B cell (primary cell): ENCODE measurements at regions not wholly inside any gene's neighbourhood (a gene's known extent, or its start where the extent isn't known, plus 50 kb on each side); places are given as distances from the start of the nearest gene placed in this dataset.

Source experiments
- ATAC-seq: fragments of 200-7000 bp; cut with Tn5 transposase; one replicate; pipeline ENCODE4 v1.10.0; 2021; ENCODE audit warnings: low read depth, mild to moderate bottlenecking, moderate number of reproducible peaks, moderate library complexity
- CTCF ChIA-PET: fragments of 350-600 bp; sonication (Branson Sonifier 250); formaldehyde crosslinking; loops from one replicate; lab custom pipeline; 2021; ENCODE audit warnings: antibody characterized with exemption, inconsistent platforms; lab: Charles Lee
- POLR2A ChIA-PET: fragments of 350-600 bp; sonication (Branson Sonifier 250); formaldehyde crosslinking; loops from one replicate; lab custom pipeline; 2021; ENCODE audit warnings: antibody characterized with exemption; lab: Charles Lee
- DNase-seq: peaks from one replicate; pipeline ENCODE4 v3.0.0; 2013
- H2AFZ ChIP-seq: 2 replicates; pipeline ENCODE4 v1.6.1; 2012; ENCODE audit warnings: mild to moderate bottlenecking, low read depth, low read length; ENCODE audit not compliant: insufficient read depth, poor library complexity, severe bottlenecking
- H3K27ac ChIP-seq, 2 donors: 1 replicate in 1 of 2; 2 replicates in 1 of 2; pipeline ENCODE4 v1.5.1; 2012 to 2013; ENCODE audit warnings: low read length in 2 of 2, mild to moderate bottlenecking in 2 of 2, moderate library complexity in 1 of 2
- H3K27me3 ChIP-seq, 4 experiments: fragments of 200-600 bp in 1 of 4; sonication (generic) in 1 of 4; replicated peaks in 1 of 4; 1 replicate in 2 of 4; 2 replicates in 2 of 4; pipeline versions ENCODE4 v1.6.1 to v1.7.0; 2013 to 2016; ENCODE audit warnings: low read length in 3 of 4, mild to moderate bottlenecking in 2 of 4, mixed read lengths in 1 of 4, moderate library complexity in 1 of 4; ENCODE audit not compliant: insufficient read depth in 4 of 4, control insufficient read depth in 3 of 4; ENCODE audit errors: control extremely low read depth in 1 of 4
- H3K36me3 ChIP-seq, 2 experiments: replicated peaks in 1 of 2; 1 replicate in 1 of 2; 2 replicates in 1 of 2; pipeline versions ENCODE4 v1.6.1 to v1.7.1; 2013; ENCODE audit warnings: low read length in 1 of 2; ENCODE audit not compliant: insufficient read depth in 2 of 2, control insufficient read depth in 1 of 2; ENCODE audit errors: control extremely low read depth in 1 of 2, extremely low read depth in 1 of 2
- H3K4me1 ChIP-seq, 2 donors: fragments of 200-600 bp in 1 of 2; sonication (generic) in 1 of 2; 1 replicate in 1 of 2; 2 replicates in 1 of 2; pipeline versions ENCODE4 v1.5.1 to v1.6.1; 2013 to 2017; ENCODE audit warnings: low read length in 2 of 2; ENCODE audit not compliant: control insufficient read depth in 2 of 2, insufficient read depth in 2 of 2
- H3K4me2 ChIP-seq: replicated peaks from 2 replicates; pipeline ENCODE3; 2012; ENCODE audit warnings: mild to moderate bottlenecking, low read depth, low read length; ENCODE audit not compliant: poor library complexity, severe bottlenecking
- H3K4me3 ChIP-seq, 5 experiments: fragments of 200-600 bp in 1 of 5; sonication (generic) in 1 of 5; 1 replicate in 3 of 5; 2 replicates in 2 of 5; pipeline versions ENCODE4 v1.5.1 to v1.7.0; 2011 to 2016; ENCODE audit warnings: low read length in 4 of 5, mild to moderate bottlenecking in 4 of 5, low read depth in 2 of 5, control low read depth in 1 of 5, moderate library complexity in 1 of 5; ENCODE audit not compliant: insufficient read depth in 1 of 5; ENCODE audit errors: control extremely low read depth in 1 of 5, extremely low read depth in 1 of 5
- H3K79me2 ChIP-seq: fragments of 200-600 bp; sonication (generic); one replicate; pipeline ENCODE4 v1.6.0; 2016; ENCODE audit warnings: low read length; ENCODE audit not compliant: control insufficient read depth, insufficient read depth
- H3K9ac ChIP-seq: fragments of 200-600 bp; sonication (generic); 2 replicates; pipeline ENCODE4 v1.6.1; 2017; ENCODE audit warnings: mild to moderate bottlenecking, low read length, moderate library complexity
- H3K9me3 ChIP-seq, 3 donors: one replicate each; pipeline versions ENCODE4 v1.6.1 to v1.7.1; 2013; ENCODE audit warnings: low read length in 2 of 3; ENCODE audit not compliant: control insufficient read depth in 2 of 3, insufficient read depth in 1 of 3; ENCODE audit errors: control extremely low read depth in 1 of 3
- H4K20me1 ChIP-seq: 2 replicates; pipeline ENCODE4 v1.6.0; 2012; ENCODE audit warnings: mild to moderate bottlenecking, low read length; ENCODE audit not compliant: insufficient read depth, control insufficient read depth, poor library complexity, severe bottlenecking
- H3K27ac Mint-ChIP-seq: one replicate; pipeline ENCODE4 v1.8.0; 2021; ENCODE audit warnings: mixed read lengths
- H3K27me3 Mint-ChIP-seq: one replicate; pipeline ENCODE4 v1.8.0; 2021; ENCODE audit warnings: mixed read lengths
- H3K4me1 Mint-ChIP-seq: one replicate; pipeline ENCODE4 v1.8.0; 2021; ENCODE audit warnings: mixed read lengths
- H3K4me3 Mint-ChIP-seq: one replicate; pipeline ENCODE4 v1.8.0; 2021; ENCODE audit warnings: mixed read lengths
- H3K9me3 Mint-ChIP-seq: one replicate; pipeline ENCODE4 v1.8.0; 2022; ENCODE audit warnings: mixed read lengths; ENCODE audit not compliant: insufficient read depth
- CTCF ChIP-seq: fragments of 200-600 bp; IDR thresholded peaks from one replicate; pipeline ENCODE4 v1.8.0; 2022; ENCODE audit warnings: antibody characterized with exemption, mild to moderate bottlenecking
- EZH2 ChIP-seq: IDR thresholded peaks from 2 replicates; pipeline ENCODE4 v1.6.1; 2012; ENCODE audit warnings: borderline replicate concordance, low read depth, mild to moderate bottlenecking, moderate library complexity, low read length; ENCODE audit not compliant: insufficient read depth, poor library complexity, severe bottlenecking
- WGBS: methylation state at CpG from one replicate; pipeline ENCODE4 v1.1.5; 2013; ENCODE audit warnings: missing lambda C conversion rate; ENCODE audit not compliant: insufficient coverage; 5-methylcytosine and 5-hydroxymethylcytosine counted together
- intact Hi-C: fragments of 100-400 bp; cut with micrococcal nuclease; formaldehyde crosslinking; loops from one replicate; pipeline ENCODE4 v1.10.0; 2022

GRCh38 chr16:50947826-50948225 is 203.2 kb downstream of the SALL1 start:
- CTCF ChIA-PET = no interaction called here
- H3K4me3 ChIP-seq = no peak overlapping the region
- H3K4me2 ChIP-seq = no peak overlapping the region
- H3K36me3 ChIP-seq = no peaks in the 10 kb centered on the region
- Mint-ChIP-seq H3K9me3 (no peaks in the 10 kb centered on the region), H3K4me1 (no peaks in the 10 kb centered on the region), H3K27ac (no peak overlapping the region), H3K27me3 (no peaks in the 10 kb centered on the region), H3K4me3 (no peak overlapping the region)
- POLR2A ChIA-PET = no interaction called here
- H3K27me3 ChIP-seq = peaks cover 0 to 2% (median 0%) of the 10 kb centered on the region in 4 experiments
- no peak overlapping the region for H3K27ac ChIP-seq
- peaks cover 0 to 10% (median 0%) of the 10 kb centered on the region in 3 donors for H3K9me3 ChIP-seq
- no peaks in the 10 kb centered on the region for H3K4me1 ChIP-seq
- no peaks in the 10 kb centered on the region for H3K79me2 ChIP-seq
- WGBS = no CpG with 5 or more reads among the region's 1 CpG
- DNase-seq (no peak), ATAC-seq (no peak)
- no peak overlapping the region for H2AFZ ChIP-seq
- intact Hi-C loops = no loop called here
- TF ChIP-seq CTCF = no peak
- no peaks in the 10 kb centered on the region for H4K20me1 ChIP-seq
- H3K9ac ChIP-seq = no peak overlapping the region

GRCh38 chr16:50946606-50947005 is 204.5 kb downstream of the SALL1 start:
- Histone ChIP-seq H3K4me1 (no peaks in the 10 kb centered on the region), H3K27ac (no peak overlapping the region), H4K20me1 (no peaks in the 10 kb centered on the region), H3K27me3 (peaks cover 0 to 2% (median 0%) of the 10 kb centered on the region in 4 experiments), H3K4me2 (no peak overlapping the region), H3K9me3 (peaks cover 0 to 10% (median 0%) of the 10 kb centered on the region in 3 donors), H2AFZ (no peak overlapping the region), H3K36me3 (no peaks in the 10 kb centered on the region), H3K4me3 (no peak overlapping the region), H3K79me2 (no peaks in the 10 kb centered on the region), H3K9ac (no peak overlapping the region)
- 43% methylated on average over 1 of the region's 5 CpGs for WGBS
- H3K27ac Mint-ChIP-seq = no peak overlapping the region
- no peak for ATAC-seq
- intact Hi-C loops = no loop called here
- ChIA-PET CTCF (no interaction called here), POLR2A (no interaction called here)
- no peaks in the 10 kb centered on the region for H3K27me3 Mint-ChIP-seq
- H3K4me1 Mint-ChIP-seq = no peaks in the 10 kb centered on the region
- DNase-seq = no peak
- no peaks in the 10 kb centered on the region for H3K9me3 Mint-ChIP-seq
- no peak for TF ChIP-seq EZH2
- TF ChIP-seq CTCF = no peak
- H3K4me3 Mint-ChIP-seq = no peak overlapping the region
